CD14-positive monocyte (primary cell): ENCODE measurements at regions not wholly inside any gene's neighbourhood (a gene's known extent, or its start where the extent isn't known, plus 50 kb on each side); places are given as distances from the start of the nearest gene placed in this dataset.
"Not testable (repeated sequence)": the region's sequence is repeated elsewhere in the genome, so short reads cannot be mapped to it uniquely, and the experiment has no call there.

Source experiments
- DNase-seq, 3 donors: peaks; one replicate each; pipeline ENCODE4 v3.0.0-alpha.2; 2011 to 2022
- H2AFZ ChIP-seq: 2 replicates; pipeline ENCODE4 v1.6.0; 2012; ENCODE audit warnings: mild to moderate bottlenecking, low read depth, low read length, inconsistent platforms; ENCODE audit not compliant: insufficient read depth, poor library complexity, severe bottlenecking
- H3K27ac ChIP-seq, 2 donors: 1 replicate in 1 of 2; 2 replicates in 1 of 2; pipeline ENCODE4 v1.5.1; 2012 to 2013; ENCODE audit warnings: low read length in 2 of 2, control low read depth in 1 of 2, inconsistent platforms in 1 of 2, low read depth in 1 of 2, mild to moderate bottlenecking in 1 of 2
- H3K27me3 ChIP-seq, 2 donors: one replicate each; pipeline versions ENCODE4 v1.6.0 to v1.6.1; 2011 to 2013; ENCODE audit warnings: low read length in 2 of 2; ENCODE audit not compliant: control insufficient read depth in 2 of 2, insufficient read depth in 2 of 2
- H3K36me3 ChIP-seq, 2 donors: replicated peaks in 1 of 2; 1 replicate in 1 of 2; 2 replicates in 1 of 2; pipeline versions ENCODE4 v1.5.1 to v1.6.1; 2012 to 2013; ENCODE audit warnings: low read length in 2 of 2, control low read depth in 1 of 2, inconsistent platforms in 1 of 2, mild to moderate bottlenecking in 1 of 2; ENCODE audit not compliant: insufficient read depth in 2 of 2, control insufficient read depth in 1 of 2
- H3K4me1 ChIP-seq, 2 donors: 1 replicate in 1 of 2; 2 replicates in 1 of 2; pipeline versions ENCODE4 v1.5.1 to v1.6.1; 2012 to 2013; ENCODE audit warnings: low read length in 2 of 2, control low read depth in 1 of 2, inconsistent platforms in 1 of 2, mild to moderate bottlenecking in 1 of 2, moderate library complexity in 1 of 2; ENCODE audit not compliant: insufficient read depth in 2 of 2, control insufficient read depth in 1 of 2
- H3K4me2 ChIP-seq: replicated peaks from 2 replicates; pipeline ENCODE3; 2012; ENCODE audit warnings: low read length, moderate library complexity, mild to moderate bottlenecking; ENCODE audit not compliant: poor library complexity, severe bottlenecking; ENCODE audit errors: extremely low read depth
- H3K4me3 ChIP-seq, 3 experiments: fragments of 200-600 bp in 1 of 3; sonication (generic) in 1 of 3; replicated peaks in 1 of 3; 1 replicate in 2 of 3; 2 replicates in 1 of 3; pipeline ENCODE4 v1.5.1; 2011 to 2013; ENCODE audit warnings: low read length in 3 of 3, mild to moderate bottlenecking in 3 of 3, control low read depth in 2 of 3, low read depth in 2 of 3, inconsistent platforms in 1 of 3, moderate library complexity in 1 of 3
- H3K79me2 ChIP-seq: 2 replicates; pipeline ENCODE4 v1.6.0; 2012; ENCODE audit warnings: mild to moderate bottlenecking, control low read depth, inconsistent platforms, low read length, moderate library complexity; ENCODE audit not compliant: insufficient read depth
- H3K9ac ChIP-seq: 2 replicates; pipeline ENCODE4 v1.6.0; 2017; ENCODE audit warnings: low read length, mild to moderate bottlenecking; ENCODE audit not compliant: insufficient read depth, poor library complexity, severe bottlenecking
- H3K9me3 ChIP-seq, 2 donors: replicated peaks in 1 of 2; 1 replicate in 1 of 2; 2 replicates in 1 of 2; pipeline versions ENCODE4 v1.5.1 to v1.6.1; 2012 to 2013; ENCODE audit warnings: low read length in 2 of 2, control low read depth in 1 of 2; ENCODE audit not compliant: control insufficient read depth in 1 of 2, insufficient read depth in 1 of 2
- H4K20me1 ChIP-seq: 2 replicates; pipeline ENCODE4 v1.6.0; 2012; ENCODE audit warnings: mild to moderate bottlenecking, low read length, control low read depth, moderate library complexity; ENCODE audit not compliant: insufficient read depth
- H3K27ac Mint-ChIP-seq, 7 donors: one replicate each; pipeline ENCODE4 v1.8.0; 2020; ENCODE audit warnings: mild to moderate bottlenecking in 7 of 7, mixed read lengths in 7 of 7, moderate library complexity in 6 of 7, inconsistent platforms in 2 of 7
- H3K27me3 Mint-ChIP-seq, 3 donors: one replicate each; pipeline ENCODE4 v1.8.0; 2021 to 2022; ENCODE audit warnings: low read depth in 3 of 3, mild to moderate bottlenecking in 3 of 3, mixed read lengths in 3 of 3, moderate library complexity in 3 of 3, inconsistent platforms in 1 of 3
- H3K36me3 Mint-ChIP-seq, 2 donors: one replicate each; pipeline ENCODE4 v1.8.0; 2020; ENCODE audit warnings: mixed read lengths in 2 of 2, inconsistent platforms in 1 of 2, mild to moderate bottlenecking in 1 of 2
- H3K4me1 Mint-ChIP-seq: one replicate; pipeline ENCODE4 v1.8.0; 2020; ENCODE audit warnings: mild to moderate bottlenecking, mixed read lengths
- H3K4me3 Mint-ChIP-seq, 2 donors: one replicate each; pipeline ENCODE4 v1.8.0; 2020; ENCODE audit warnings: mild to moderate bottlenecking in 2 of 2, mixed read lengths in 2 of 2, moderate library complexity in 1 of 2
- H3K9me3 Mint-ChIP-seq, 7 donors: one replicate each; pipeline ENCODE4 v1.8.0; 2020 to 2022; ENCODE audit warnings: mixed read lengths in 7 of 7, mild to moderate bottlenecking in 6 of 7, moderate library complexity in 6 of 7, inconsistent platforms in 2 of 7
- WGBS: methylation state at CpG from one replicate; pipeline ENCODE4 v1.1.5; 2013; ENCODE audit warnings: missing lambda C conversion rate; ENCODE audit not compliant: insufficient coverage; 5-methylcytosine and 5-hydroxymethylcytosine counted together
- intact Hi-C, 2 donors: fragments of 100-400 bp; cut with micrococcal nuclease; formaldehyde crosslinking; loops; one replicate each; pipeline versions ENCODE4 v1.15.0 to v1.15.1; 2023
- TF ChIP-seq, protein P1 (sequence below): fragments of 200-600 bp; IDR thresholded peaks from one replicate; pipeline ENCODE4 v1.8.0; 2022; ENCODE audit warnings: antibody characterized with exemption, mild to moderate bottlenecking

DNA sequence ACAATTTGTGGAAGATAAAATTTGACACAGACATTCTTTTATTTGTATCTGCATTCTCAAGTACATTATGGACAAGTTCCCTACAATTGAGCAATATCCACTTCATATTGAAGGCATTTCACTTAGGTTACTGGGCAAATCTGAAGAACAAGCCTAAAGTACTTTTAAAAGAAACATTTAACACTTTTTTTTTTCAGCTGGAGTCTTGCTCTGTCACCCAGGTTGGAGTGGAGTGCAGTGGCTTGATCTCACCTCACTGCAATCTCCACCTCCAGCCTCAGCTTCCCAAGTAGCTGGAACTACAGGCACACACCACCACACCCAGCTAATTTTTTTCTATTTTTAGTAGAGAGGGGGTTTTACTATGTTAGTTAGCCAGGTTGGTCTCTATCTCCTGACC lies 70.2 kb downstream of the OR4C45 start:
- Mint-ChIP-seq H3K4me1 (no peaks in the 10 kb centered on the region), H3K27me3 (peaks cover 0 to 2% (median 0%) of the 10 kb centered on the region in 3 donors), H3K27ac (no peak overlapping the region), H3K4me3 (no peak overlapping the region), H3K36me3 (no peaks in the 10 kb centered on the region), H3K9me3 (peaks cover 0 to 35% (median 17%) of the 10 kb centered on the region in 7 donors)
- Histone ChIP-seq H3K9ac (no peak overlapping the region), H4K20me1 (no peaks in the 10 kb centered on the region), H2AFZ (no peak overlapping the region), H3K36me3 (no peaks in the 10 kb centered on the region), H3K79me2 (no peaks in the 10 kb centered on the region), H3K9me3 (peaks cover 17 to 19% of the 10 kb centered on the region in 2 donors), H3K4me1 (no peaks in the 10 kb centered on the region), H3K4me2 (no peak overlapping the region), H3K27me3 (no peaks in the 10 kb centered on the region), H3K4me3 (no peak overlapping the region), H3K27ac (no peak overlapping the region)
- DNase-seq, result no peak
- TF ChIP-seq, protein P1, sequence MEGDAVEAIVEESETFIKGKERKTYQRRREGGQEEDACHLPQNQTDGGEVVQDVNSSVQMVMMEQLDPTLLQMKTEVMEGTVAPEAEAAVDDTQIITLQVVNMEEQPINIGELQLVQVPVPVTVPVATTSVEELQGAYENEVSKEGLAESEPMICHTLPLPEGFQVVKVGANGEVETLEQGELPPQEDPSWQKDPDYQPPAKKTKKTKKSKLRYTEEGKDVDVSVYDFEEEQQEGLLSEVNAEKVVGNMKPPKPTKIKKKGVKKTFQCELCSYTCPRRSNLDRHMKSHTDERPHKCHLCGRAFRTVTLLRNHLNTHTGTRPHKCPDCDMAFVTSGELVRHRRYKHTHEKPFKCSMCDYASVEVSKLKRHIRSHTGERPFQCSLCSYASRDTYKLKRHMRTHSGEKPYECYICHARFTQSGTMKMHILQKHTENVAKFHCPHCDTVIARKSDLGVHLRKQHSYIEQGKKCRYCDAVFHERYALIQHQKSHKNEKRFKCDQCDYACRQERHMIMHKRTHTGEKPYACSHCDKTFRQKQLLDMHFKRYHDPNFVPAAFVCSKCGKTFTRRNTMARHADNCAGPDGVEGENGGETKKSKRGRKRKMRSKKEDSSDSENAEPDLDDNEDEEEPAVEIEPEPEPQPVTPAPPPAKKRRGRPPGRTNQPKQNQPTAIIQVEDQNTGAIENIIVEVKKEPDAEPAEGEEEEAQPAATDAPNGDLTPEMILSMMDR, result no peak
- intact Hi-C loops, result no loop called here

GRCh38 chr11:50140686-50141085 lies 108.0 kb downstream of the OR4C45 start:
- H3K36me3 Mint-ChIP-seq, H3K36me3 ChIP-seq, H2AFZ ChIP-seq, H3K4me1 Mint-ChIP-seq, H3K79me2 ChIP-seq, intact Hi-C loops, H3K27me3 Mint-ChIP-seq, H3K27ac ChIP-seq, H3K27ac Mint-ChIP-seq, H3K4me3 Mint-ChIP-seq, H3K4me2 ChIP-seq, H3K9ac ChIP-seq, DNase-seq, H3K27me3 ChIP-seq, H3K4me3 ChIP-seq, H3K4me1 ChIP-seq, H4K20me1 ChIP-seq: not testable (repeated sequence)
- peaks cover 11 to 13% of the 10 kb centered on the region in 2 donors for H3K9me3 ChIP-seq
- H3K9me3 Mint-ChIP-seq, result peaks cover 0 to 33% (median 10%) of the 10 kb centered on the region in 7 donors
- WGBS, result no CpG with 5 or more reads among the region's 2 CpGs

DNA sequence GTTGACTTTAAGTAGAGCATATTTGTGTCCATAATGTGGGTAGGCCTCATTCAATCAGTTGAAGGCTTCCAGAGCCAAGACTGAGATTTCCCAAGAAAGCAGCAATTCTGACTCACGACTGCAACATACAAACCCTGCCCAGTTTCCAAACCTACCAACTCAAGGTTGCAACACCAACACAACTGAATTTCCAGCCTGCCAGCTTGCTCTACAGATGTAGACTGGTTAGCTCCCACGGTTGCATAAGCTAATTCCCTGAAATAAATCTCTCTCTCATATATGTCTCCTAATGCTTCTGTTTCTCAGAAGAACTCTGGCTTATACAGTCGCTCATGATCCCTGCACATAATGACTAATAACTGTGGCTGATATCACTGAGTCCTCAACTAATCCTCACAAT lies 113.6 kb downstream of the OR4C45 start:
- H3K27ac ChIP-seq, H3K4me1 Mint-ChIP-seq, H3K9ac ChIP-seq, H3K27me3 Mint-ChIP-seq, H3K27me3 ChIP-seq, H3K4me1 ChIP-seq, H3K36me3 ChIP-seq, H3K27ac Mint-ChIP-seq, H2AFZ ChIP-seq, H4K20me1 ChIP-seq, H3K36me3 Mint-ChIP-seq, H3K4me3 ChIP-seq, H3K79me2 ChIP-seq, H3K4me3 Mint-ChIP-seq, DNase-seq, intact Hi-C loops, H3K4me2 ChIP-seq: not testable (repeated sequence)
- H3K9me3 ChIP-seq, result peaks cover 21 to 23% of the 10 kb centered on the region in 2 donors
- WGBS, result 44% methylated on average over 2 of the region's 3 CpGs
- H3K9me3 Mint-ChIP-seq, result peaks cover 3 to 57% (median 16%) of the 10 kb centered on the region in 7 donors

DNA sequence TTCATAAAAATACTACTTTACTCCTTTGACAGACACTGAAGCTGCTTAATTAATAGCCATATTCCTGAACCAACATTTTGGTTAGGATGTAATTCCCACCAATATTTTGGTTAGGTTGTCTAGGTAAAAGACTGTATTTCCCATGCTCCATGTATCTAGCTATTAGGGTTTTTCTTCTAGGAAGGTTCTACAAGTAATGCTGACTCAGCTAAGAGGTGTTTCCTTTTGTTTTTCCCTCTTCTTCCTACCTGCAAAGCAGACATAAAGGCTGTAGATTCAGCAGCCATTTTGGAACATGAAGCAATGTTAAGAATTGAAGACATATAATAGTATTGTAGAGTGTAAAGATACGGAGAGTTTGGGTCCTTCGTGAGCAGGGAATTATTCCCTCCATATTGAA lies 115.3 kb downstream of the OR4C45 start:
- DNase-seq, H3K9ac ChIP-seq, H3K79me2 ChIP-seq, H3K4me1 ChIP-seq, H4K20me1 ChIP-seq, intact Hi-C loops, H3K4me1 Mint-ChIP-seq, H3K4me3 Mint-ChIP-seq, H3K27ac ChIP-seq, H3K27me3 Mint-ChIP-seq, H3K27me3 ChIP-seq, H2AFZ ChIP-seq, H3K27ac Mint-ChIP-seq, H3K36me3 ChIP-seq, H3K4me3 ChIP-seq, H3K36me3 Mint-ChIP-seq, H3K4me2 ChIP-seq: not testable (repeated sequence)
- peaks cover 16 to 17% of the 10 kb centered on the region in 2 donors for H3K9me3 ChIP-seq
- H3K9me3 Mint-ChIP-seq, result peaks cover 3 to 56% (median 20%) of the 10 kb centered on the region in 7 donors
- no CpG with 5 or more reads among the region's 2 CpGs for WGBS
